ENCODE measurements at regions not wholly inside any gene's neighbourhood (a gene's known extent, or its start where the extent isn't known, plus 50 kb on each side); places are given as distances from the start of the nearest gene placed in this dataset.

- TF ChIP-seq RAD21 (IDR thresholded peaks at IDR 0.05; ENCODE audit: low read length) = no peak
- no peak for TF ChIP-seq CTCF (conservative IDR thresholded peaks at IDR 0.05; ENCODE audit: low read depth, low read length)
- no peak for TF ChIP-seq SMC3 (IDR thresholded peaks at IDR 0.05; ENCODE audit: low read depth, low read length)
- no peak for TF ChIP-seq POLR2A (IDR thresholded peaks at IDR 0.05; ENCODE audit: low read depth, low read length)
- TF ChIP-seq RCOR1 (IDR thresholded peaks at IDR 0.05; ENCODE audit: insufficient replicate concordance, low read length) = no peak
- no peak for TF ChIP-seq MAZ (IDR thresholded peaks at IDR 0.05; ENCODE audit: borderline replicate concordance, low read depth, low read length)
- TF ChIP-seq FOS (IDR thresholded peaks at IDR 0.05; ENCODE audit: low read depth, low read length) = no peak
Observed at GRCh38 chr3:46080124-46080968, 53.1 kb upstream of the XCR1 start.

All from IMR-90 (cell line).